Esophagus muscularis mucosa (tissue), 3 donors: ENCODE measurements at regions not wholly inside any gene's neighbourhood (a gene's known extent, or its start where the extent isn't known, plus 50 kb on each side); places are given as distances from the start of the nearest gene placed in this dataset.

Source experiments
- CTCF ChIP-seq, 3 experiments: fragments of 200-600 bp in 2 of 3; fragments of 450-650 bp in 1 of 3; sonication (generic) in 2 of 3; IDR thresholded peaks; one replicate each; pipeline ENCODE4 v1.5.1; 2017 to 2019; ENCODE audit warnings: antibody characterized with exemption in 3 of 3, mild to moderate bottlenecking in 2 of 3, moderate library complexity in 1 of 3
- EP300 ChIP-seq: sonication (generic); formaldehyde crosslinking; IDR thresholded peaks from one replicate; pipeline ENCODE4 v1.6.1; 2017; ENCODE audit warnings: antibody characterized with exemption

GRCh38 chr11:8335683-8336082 is 72.0 kb upstream of the LMO1 start:
- TF ChIP-seq CTCF (IDR thresholded peaks at IDR 0.05): no peak
- TF ChIP-seq EP300: no peak
